Esophagus muscularis mucosa (tissue), 4 donors: ENCODE measurements at regions not wholly inside any gene's neighbourhood (a gene's known extent, or its start where the extent isn't known, plus 50 kb on each side); places are given as distances from the start of the nearest gene placed in this dataset.

Experiments used
- DNase-seq: peaks from one replicate; pipeline ENCODE4 v3.0.0-alpha.2; 2017; ENCODE audit errors: extremely low spot score
- H3K27ac ChIP-seq, 4 donors: fragments of 200-600 bp; sonication (generic); replicated peaks in 1 of 4; 1 replicate in 3 of 4; 2 replicates in 1 of 4; pipeline ENCODE4 v1.5.1; 2016 to 2019; ENCODE audit warnings: mild to moderate bottlenecking in 1 of 4
- H3K27me3 ChIP-seq, 4 donors: fragments of 200-600 bp; sonication (generic); one replicate each; pipeline versions ENCODE4 v1.5.1 to v1.6.0; 2016 to 2019
- H3K36me3 ChIP-seq, 4 donors: fragments of 200-600 bp; sonication (generic); one replicate each; pipeline ENCODE4 v1.5.1; 2016 to 2019
- H3K4me1 ChIP-seq, 4 donors: fragments of 200-600 bp; sonication (generic); one replicate each; pipeline ENCODE4 v1.5.1; 2016 to 2019
- H3K4me3 ChIP-seq, 4 donors: fragments of 200-600 bp; sonication (generic); 1 replicate in 2 of 4; 2 replicates in 2 of 4; pipeline ENCODE4 v1.5.1; 2016 to 2019; ENCODE audit warnings: mild to moderate bottlenecking in 4 of 4, moderate library complexity in 1 of 4
- H3K9me3 ChIP-seq, 4 donors: fragments of 200-600 bp; sonication (generic); 1 replicate in 3 of 4; 2 replicates in 1 of 4; pipeline ENCODE4 v1.5.1; 2016 to 2019
- CTCF ChIP-seq, 3 experiments: fragments of 200-600 bp in 2 of 3; fragments of 450-650 bp in 1 of 3; sonication (generic) in 2 of 3; IDR thresholded peaks; one replicate each; pipeline ENCODE4 v1.5.1; 2017 to 2019; ENCODE audit warnings: antibody characterized with exemption in 3 of 3, mild to moderate bottlenecking in 2 of 3, moderate library complexity in 1 of 3
- EP300 ChIP-seq: sonication (generic); formaldehyde crosslinking; IDR thresholded peaks from one replicate; pipeline ENCODE4 v1.6.1; 2017; ENCODE audit warnings: antibody characterized with exemption
- POLR2A ChIP-seq: fragments of 450-650 bp; IDR thresholded peaks from one replicate; pipeline ENCODE4 v1.6.1; 2017; ENCODE audit warnings: antibody characterized with exemption, moderate library complexity, mild to moderate bottlenecking, low read depth
- POLR2AphosphoS5 ChIP-seq, 2 donors: sonication (generic); formaldehyde crosslinking; IDR thresholded peaks; one replicate each; pipeline ENCODE4 v1.6.1; 2017; ENCODE audit warnings: antibody characterized with exemption in 2 of 2
- WGBS: methylation state at CpG from one replicate; pipeline ENCODE4 v1.1.5; 2018; 5-methylcytosine and 5-hydroxymethylcytosine counted together
- intact Hi-C: fragments of 100-400 bp; cut with DNase I; formaldehyde crosslinking; loops from one replicate; pipeline ENCODE4 v1.15.1; 2023

- Histone ChIP-seq H3K36me3 (no peaks in the 10 kb centered on the region), H3K27ac (no peak overlapping the region), H3K4me3 (no peak overlapping the region), H3K27me3 (no peaks in the 10 kb centered on the region), H3K4me1 (peaks cover 4 to 14% (median 6%) of the 10 kb centered on the region in 4 donors), H3K9me3 (no peaks in the 10 kb centered on the region)
- no peak for DNase-seq
- intact Hi-C loops: no loop called here
- TF ChIP-seq POLR2AphosphoS5 (IDR thresholded peaks at IDR 0.05) (no peak), POLR2A (no peak), CTCF (IDR thresholded peaks at IDR 0.05) (no peak), EP300 (no peak)
These were observed 628.2 kb downstream of the USP25 start for GRCh38 chr21:16357994-16358393.

GRCh38 chr21:16358784-16359183 is 629.0 kb downstream of the USP25 start:
- DNase-seq: no peak

GRCh38 chr21:16363100-16363499 is 633.3 kb downstream of the USP25 start:
- intact Hi-C loops: no loop called here

More at GRCh38 chr21:16358784-16359183, 629.0 kb downstream of the USP25 start:
- H3K36me3 ChIP-seq: no peaks in the 10 kb centered on the region
- no peaks in the 10 kb centered on the region for H3K9me3 ChIP-seq
- WGBS: 91% methylated on average over 2 of the region's 2 CpGs
- no peaks in the 10 kb centered on the region for H3K27me3 ChIP-seq
- TF ChIP-seq EP300 (no peak), POLR2AphosphoS5 (IDR thresholded peaks at IDR 0.05) (no peak), POLR2A (no peak), CTCF (IDR thresholded peaks at IDR 0.05) (no peak)
- peaks cover 4 to 13% (median 6%) of the 10 kb centered on the region in 4 donors for H3K4me1 ChIP-seq
- H3K4me3 ChIP-seq: no peak overlapping the region
- H3K27ac ChIP-seq: no peak overlapping the region
- intact Hi-C loops: no loop called here

GRCh38 chr21:16363518-16363917 is 633.7 kb downstream of the USP25 start:
- DNase-seq: no peak
- no peak overlapping the region for H3K4me3 ChIP-seq
- H3K36me3 ChIP-seq: no peaks in the 10 kb centered on the region
- 61% methylated on average over 3 of the region's 3 CpGs for WGBS
- TF ChIP-seq POLR2A: no peak
- no peak for TF ChIP-seq CTCF (IDR thresholded peaks at IDR 0.05)
- TF ChIP-seq EP300: no peak
- no peak for TF ChIP-seq POLR2AphosphoS5 (IDR thresholded peaks at IDR 0.05)
- no peak overlapping the region for H3K27ac ChIP-seq
- intact Hi-C loops: no loop called here
- no peaks in the 10 kb centered on the region for H3K9me3 ChIP-seq
- peaks cover 0 to 4% (median under 1%) of the 10 kb centered on the region in 4 donors for H3K4me1 ChIP-seq
- H3K27me3 ChIP-seq: no peaks in the 10 kb centered on the region

More at GRCh38 chr21:16363100-16363499, 633.3 kb downstream of the USP25 start:
- Histone ChIP-seq H3K27me3 (no peaks in the 10 kb centered on the region), H3K9me3 (no peaks in the 10 kb centered on the region), H3K36me3 (no peaks in the 10 kb centered on the region), H3K4me3 (no peak overlapping the region), H3K27ac (no peak overlapping the region), H3K4me1 (peaks cover 3 to 6% (median 3%) of the 10 kb centered on the region in 4 donors)
- 95% methylated on average over 2 of the region's 2 CpGs for WGBS
- no peak for TF ChIP-seq POLR2AphosphoS5 (IDR thresholded peaks at IDR 0.05)
- TF ChIP-seq CTCF (IDR thresholded peaks at IDR 0.05): no peak
- TF ChIP-seq POLR2A: no peak
- TF ChIP-seq EP300: no peak
- DNase-seq: no peak

- DNase-seq: no peak
- H3K27me3 ChIP-seq: no peaks in the 10 kb centered on the region
- 75% methylated on average over 4 of the region's 4 CpGs for WGBS
- intact Hi-C loops: no loop called here
- H3K4me3 ChIP-seq: no peak overlapping the region
- no peak for TF ChIP-seq EP300
- no peak for TF ChIP-seq CTCF (IDR thresholded peaks at IDR 0.05)
- TF ChIP-seq POLR2AphosphoS5 (IDR thresholded peaks at IDR 0.05): no peak
- no peak for TF ChIP-seq POLR2A
- H3K4me1 ChIP-seq: peaks cover 0 to 4% (median 0%) of the 10 kb centered on the region in 4 donors
- H3K27ac ChIP-seq: no peak overlapping the region
- no peaks in the 10 kb centered on the region for H3K36me3 ChIP-seq
- no peaks in the 10 kb centered on the region for H3K9me3 ChIP-seq
These were observed 636.4 kb downstream of the USP25 start for GRCh38 chr21:16366207-16366606.
